Muscle of leg (tissue), 3 donors: ENCODE measurements at regions not wholly inside any gene's neighbourhood (a gene's known extent, or its start where the extent isn't known, plus 50 kb on each side); places are given as distances from the start of the nearest gene placed in this dataset.
A peak's percentile ranks its signal among the peaks of the same experiment; 100 is the strongest.
"Not testable (repeated sequence)": the region's sequence is repeated elsewhere in the genome, so short reads cannot be mapped to it uniquely, and the experiment has no call there.

ENCODE experiments used
- DNase-seq: peaks from one replicate; pipeline ENCODE4 v3.0.0; 2013
- H3K27ac ChIP-seq: one replicate; pipeline ENCODE4 v1.5.1; 2013; ENCODE audit warnings: mild to moderate bottlenecking, low read length, control low read depth
- H3K27me3 ChIP-seq: one replicate; pipeline ENCODE4 v1.6.1; 2013; ENCODE audit warnings: low read length; ENCODE audit not compliant: control insufficient read depth, insufficient read depth
- H3K36me3 ChIP-seq: one replicate; pipeline ENCODE4 v1.6.1; 2013; ENCODE audit warnings: low read length; ENCODE audit not compliant: control insufficient read depth, insufficient read depth
- H3K4me1 ChIP-seq: one replicate; pipeline ENCODE4 v1.6.1; 2013; ENCODE audit warnings: low read length; ENCODE audit not compliant: control insufficient read depth, insufficient read depth
- H3K4me3 ChIP-seq: one replicate; pipeline ENCODE4 v1.5.1; 2013; ENCODE audit warnings: low read length, control low read depth
- H3K9me3 ChIP-seq: replicated peaks from 2 replicates; pipeline ENCODE4 v1.6.1; 2013; ENCODE audit warnings: low read depth, low read length; ENCODE audit not compliant: control insufficient read depth
- WGBS: methylation state at CpG from one replicate; pipeline ENCODE4 v1.1.5; 2013; ENCODE audit warnings: missing lambda C conversion rate; ENCODE audit not compliant: insufficient coverage; 5-methylcytosine and 5-hydroxymethylcytosine counted together

DNA sequence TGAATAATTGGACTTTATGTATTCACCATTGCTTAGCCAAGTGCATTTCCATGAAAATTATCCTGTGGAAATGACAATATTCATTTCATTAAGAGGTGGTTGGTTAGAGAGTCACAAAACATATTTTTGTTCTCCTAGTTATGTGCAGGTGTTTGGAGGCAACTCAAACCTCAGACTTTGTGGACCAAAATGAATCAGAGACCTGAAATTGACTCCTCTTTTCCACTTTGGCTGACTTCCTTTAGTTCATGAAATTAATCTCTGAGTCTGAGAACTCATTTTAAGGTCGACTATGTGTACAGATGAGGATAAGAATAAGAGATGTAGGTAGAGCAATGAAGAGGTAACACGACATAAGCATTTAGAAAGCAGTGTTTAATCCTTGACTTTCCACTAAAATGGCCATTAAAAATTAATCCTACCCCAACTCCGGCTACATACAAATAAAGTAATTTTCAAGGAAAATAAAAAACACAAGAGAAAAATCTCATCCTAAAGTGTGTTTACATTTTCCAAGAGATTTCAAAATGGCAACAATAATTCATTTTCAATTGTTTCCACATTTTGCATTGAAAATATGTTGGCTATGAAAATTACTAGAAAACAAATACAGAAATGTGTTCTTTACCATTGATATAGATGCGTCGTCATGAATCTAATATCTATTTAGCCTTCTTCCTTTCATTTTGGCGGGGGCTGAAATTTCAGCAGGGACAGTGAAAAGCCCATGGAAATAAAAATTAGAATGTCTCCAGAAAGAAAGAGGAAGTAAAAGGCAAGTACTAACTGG is 185.4 kb upstream of the CSNK1A1L start:
- DNase-seq: peak; percentile 90
- no peak overlapping the region for H3K4me3 ChIP-seq
- H3K27me3 ChIP-seq: no peaks in the 10 kb centered on the region

GRCh38 chr13:37289212-37289935 is 183.9 kb upstream of the CSNK1A1L start:
- Histone ChIP-seq H3K27ac (no peak overlapping the region), H3K4me3 (no peak overlapping the region), H3K27me3 (no peaks in the 10 kb centered on the region), H3K4me1 (peaks cover 3% of the 10 kb centered on the region), H3K9me3 (no peaks in the 10 kb centered on the region), H3K36me3 (no peaks in the 10 kb centered on the region)
- WGBS: no CpG with 5 or more reads among the region's 6 CpGs
- DNase-seq: no peak

More for the DNA sequence above, 185.4 kb upstream of the CSNK1A1L start:
- peak overlapping the region; percentile 47 for H3K27ac ChIP-seq
- WGBS: no CpG with 5 or more reads among the region's 6 CpGs
- no peaks in the 10 kb centered on the region for H3K9me3 ChIP-seq
- no peaks in the 10 kb centered on the region for H3K36me3 ChIP-seq
- peaks cover 3% of the 10 kb centered on the region for H3K4me1 ChIP-seq

DNA sequence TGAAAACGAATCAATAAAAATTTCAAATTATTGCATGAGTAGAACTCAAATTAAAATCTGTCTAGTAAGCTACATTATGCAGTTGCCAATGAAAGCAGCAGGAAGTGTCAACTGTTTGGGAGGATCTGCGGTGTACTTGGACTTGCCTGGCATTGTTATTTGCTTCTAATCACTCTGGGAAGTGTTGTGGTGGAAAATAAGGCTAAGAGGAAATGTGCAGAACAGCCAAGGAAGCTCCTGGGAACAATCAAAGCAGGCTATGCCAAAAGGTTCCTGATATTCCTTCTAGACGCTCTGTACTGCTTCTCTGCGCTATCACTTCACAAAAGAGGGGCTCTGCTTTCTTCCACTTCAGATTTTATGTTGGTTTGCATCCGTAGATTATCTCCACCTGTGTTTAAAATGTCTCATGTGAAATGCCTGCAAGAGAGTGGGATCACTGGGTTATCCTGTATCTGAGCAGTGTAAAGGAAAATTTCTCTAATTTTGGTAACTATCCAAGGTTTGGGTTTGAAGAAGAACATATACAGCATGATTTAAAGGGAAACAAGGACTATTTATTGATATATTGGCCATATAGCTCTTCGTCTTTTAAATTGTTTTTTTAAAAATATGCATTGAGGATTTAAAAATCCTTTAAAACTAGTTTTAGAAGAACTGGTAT is 182.7 kb upstream of the CSNK1A1L start:
- 33% methylated on average over 1 of the region's 6 CpGs for WGBS
- peak; percentile 93 for DNase-seq

DNA sequence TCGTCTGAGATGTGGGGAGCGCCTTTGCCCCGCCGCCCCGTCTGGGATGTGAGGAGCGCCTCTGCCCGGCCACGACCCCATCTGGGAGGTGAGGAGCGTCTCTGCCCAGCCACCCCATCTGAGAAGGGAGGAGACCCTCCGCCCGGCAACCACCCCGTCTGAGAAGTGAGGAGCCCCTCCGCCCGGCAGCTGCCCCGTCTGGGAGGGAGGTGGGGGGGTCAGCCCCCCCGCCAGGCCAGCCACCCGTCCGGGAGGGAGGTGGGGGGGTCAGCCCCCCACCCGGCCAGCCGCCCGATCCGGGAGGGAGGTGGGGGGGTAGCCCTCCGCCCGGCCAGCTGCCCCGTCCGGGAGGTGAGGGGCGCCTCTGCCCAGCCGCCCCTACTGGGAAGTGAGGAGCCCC is 174.8 kb upstream of the CSNK1A1L start:
- not testable (repeated sequence) for H3K4me3 ChIP-seq, H3K36me3 ChIP-seq, H3K9me3 ChIP-seq, DNase-seq, H3K4me1 ChIP-seq, H3K27me3 ChIP-seq, H3K27ac ChIP-seq
- WGBS: 83% methylated on average over 7 of the region's 28 CpGs

More for the DNA sequence above, 182.7 kb upstream of the CSNK1A1L start:
- Histone ChIP-seq H3K9me3 (no peaks in the 10 kb centered on the region), H3K36me3 (no peaks in the 10 kb centered on the region), H3K27me3 (no peaks in the 10 kb centered on the region), H3K27ac (peak overlapping the region; percentile 79), H3K4me3 (no peak overlapping the region), H3K4me1 (peaks cover 3% of the 10 kb centered on the region)

GRCh38 chr13:37277435-37278144 is 172.1 kb upstream of the CSNK1A1L start:
- no peaks in the 10 kb centered on the region for H3K27me3 ChIP-seq
- peaks cover 5% of the 10 kb centered on the region for H3K4me1 ChIP-seq
- peaks cover 5% of the 10 kb centered on the region for H3K9me3 ChIP-seq
- no peak overlapping the region for H3K4me3 ChIP-seq
- DNase-seq: no peak
- no peak overlapping the region for H3K27ac ChIP-seq
- 0% methylated on average over 1 of the region's 3 CpGs for WGBS
- no peaks in the 10 kb centered on the region for H3K36me3 ChIP-seq

DNA sequence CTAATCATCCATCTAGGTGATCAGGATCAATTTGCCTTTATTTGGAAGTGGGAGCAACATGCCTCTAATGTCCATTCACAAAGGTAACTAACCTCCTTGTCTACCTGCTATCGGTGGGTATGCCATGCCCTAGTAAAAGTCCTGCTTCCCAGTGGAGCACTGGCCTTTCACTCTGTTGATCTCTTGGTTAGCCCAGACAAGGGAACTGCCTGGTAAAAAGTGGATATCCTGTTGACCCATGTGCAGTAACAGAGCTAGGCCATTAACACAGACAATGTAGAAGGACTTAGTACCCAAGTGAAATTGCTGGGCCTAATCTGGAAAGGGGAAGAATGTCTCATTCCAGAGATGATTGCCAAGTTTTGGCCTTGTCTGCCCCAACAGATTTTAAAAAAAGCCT is 171.5 kb upstream of the CSNK1A1L start:
- no CpG with 5 or more reads among the region's 1 CpG for WGBS
- no peak for DNase-seq
- Histone ChIP-seq H3K4me1 (peaks cover 5% of the 10 kb centered on the region), H3K27me3 (no peaks in the 10 kb centered on the region), H3K27ac (no peak overlapping the region), H3K4me3 (no peak overlapping the region), H3K36me3 (no peaks in the 10 kb centered on the region), H3K9me3 (peaks cover 5% of the 10 kb centered on the region)

DNA sequence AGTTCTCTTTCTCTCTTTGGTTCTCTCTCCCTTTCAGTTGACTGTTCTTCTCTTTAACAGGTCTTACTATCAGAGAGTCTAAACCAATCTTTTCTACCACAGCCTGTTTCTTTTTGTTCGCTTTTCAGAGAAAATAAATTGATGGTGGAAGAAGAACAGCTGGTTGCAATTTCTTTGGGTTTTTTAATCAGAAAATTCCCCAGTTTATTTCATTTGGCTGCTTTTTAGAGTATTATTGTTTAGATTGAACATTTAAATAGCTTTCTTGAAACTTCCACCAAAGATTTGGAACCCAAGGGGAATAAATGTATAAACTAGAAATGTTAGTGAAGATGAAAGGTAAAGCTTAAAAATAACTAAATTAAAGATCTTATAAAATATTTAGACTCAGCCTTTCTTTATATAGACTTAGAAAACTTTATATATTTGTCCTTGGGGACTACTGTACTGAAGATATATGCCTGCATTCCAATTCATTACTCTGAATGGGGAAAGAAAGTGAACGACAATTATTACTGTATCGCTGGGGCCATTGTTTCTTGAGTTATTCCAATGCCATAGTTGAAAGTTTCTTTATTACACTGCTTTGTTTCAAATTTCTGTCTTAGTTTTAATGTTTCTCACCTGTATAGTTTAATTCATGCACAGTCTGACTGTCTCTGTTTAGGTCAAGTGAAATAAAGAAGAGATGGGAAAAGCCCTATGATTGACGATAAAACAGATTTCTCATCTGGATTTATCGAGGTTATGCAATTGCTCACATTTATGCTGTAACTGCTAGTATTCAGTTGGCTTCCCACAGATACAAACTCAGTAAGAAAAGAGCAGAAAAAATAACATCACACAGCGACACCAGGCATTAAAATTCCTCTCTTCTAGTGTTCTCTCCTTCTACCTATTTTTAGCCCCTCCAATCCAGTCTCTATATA is 169.4 kb upstream of the CSNK1A1L start:
- DNase-seq: peak; percentile 85

DNA sequence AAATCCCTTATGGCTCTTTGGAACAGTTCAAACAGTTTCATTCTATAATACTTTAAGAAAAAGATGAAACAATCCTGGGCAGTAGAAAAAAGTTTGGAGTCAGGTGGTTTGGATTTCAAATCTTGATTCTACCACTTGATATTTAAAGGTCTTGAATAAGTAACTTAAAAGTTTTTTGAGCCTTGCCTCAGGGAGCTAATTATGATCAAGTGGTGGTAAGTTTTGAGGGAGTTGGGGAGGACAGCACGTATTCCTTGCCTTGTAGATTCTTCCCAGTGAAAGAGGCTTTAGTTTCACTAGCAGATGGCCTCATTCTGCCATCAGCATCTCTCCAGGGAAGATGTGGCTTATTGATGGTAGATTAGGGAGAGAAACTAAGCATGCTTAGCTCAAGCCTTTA is 168.4 kb upstream of the CSNK1A1L start:
- no CpG with 5 or more reads among the region's 1 CpG for WGBS
- Histone ChIP-seq H3K27ac (peak overlapping the region; percentile 85), H3K36me3 (no peaks in the 10 kb centered on the region), H3K4me1 (peaks cover 5% of the 10 kb centered on the region), H3K4me3 (no peak overlapping the region), H3K27me3 (no peaks in the 10 kb centered on the region), H3K9me3 (peaks cover 9% of the 10 kb centered on the region)
- DNase-seq: peak; percentile 56

More for the DNA sequence above, 169.4 kb upstream of the CSNK1A1L start:
- H3K4me3 ChIP-seq: no peak overlapping the region
- H3K4me1 ChIP-seq: peaks cover 5% of the 10 kb centered on the region
- peak overlapping the region; percentile 85 for H3K27ac ChIP-seq
- H3K36me3 ChIP-seq: no peaks in the 10 kb centered on the region
- no peaks in the 10 kb centered on the region for H3K27me3 ChIP-seq
- WGBS: no CpG with 5 or more reads among the region's 6 CpGs
- peaks cover 9% of the 10 kb centered on the region for H3K9me3 ChIP-seq
